ENCODE measurements at regions not wholly inside any gene's neighbourhood (a gene's known extent, or its start where the extent isn't known, plus 50 kb on each side); places are given as distances from the start of the nearest gene placed in this dataset.

GRCh38 chr13:112158961-112159360 is 92.0 kb downstream of the SOX1 start:
- no peak for TF ChIP-seq EGR1 (IDR thresholded peaks at IDR 0.05; ENCODE audit: borderline replicate concordance, low read depth, low read length)
- no peak for TF ChIP-seq HDAC6 (IDR thresholded peaks at IDR 0.05; ENCODE audit: low read depth, low read length)
- TF ChIP-seq RAD21 (IDR thresholded peaks at IDR 0.05 in 1 of 2, conservative IDR thresholded peaks at IDR 0.05 in 1 of 2; ENCODE audit: low read depth in 2 of 2, low read length in 2 of 2) = no peak
- no peak for TF ChIP-seq USF2 (IDR thresholded peaks at IDR 0.05; ENCODE audit: low read length)
- TF ChIP-seq CHD2 (IDR thresholded peaks at IDR 0.05; ENCODE audit: low read length) = no peak
- no peak for TF ChIP-seq TCF12 (IDR thresholded peaks at IDR 0.05; ENCODE audit: low read depth, low read length)
- no peak for TF ChIP-seq POLR2AphosphoS5 (IDR thresholded peaks at IDR 0.05; ENCODE audit: low read depth, low read length)
- TF ChIP-seq BRCA1 (IDR thresholded peaks at IDR 0.05; ENCODE audit: low read depth, low read length) = no peak
- no peak for TF ChIP-seq TBP (IDR thresholded peaks at IDR 0.05; ENCODE audit: low read depth, low read length)
- TF ChIP-seq, protein P1, sequence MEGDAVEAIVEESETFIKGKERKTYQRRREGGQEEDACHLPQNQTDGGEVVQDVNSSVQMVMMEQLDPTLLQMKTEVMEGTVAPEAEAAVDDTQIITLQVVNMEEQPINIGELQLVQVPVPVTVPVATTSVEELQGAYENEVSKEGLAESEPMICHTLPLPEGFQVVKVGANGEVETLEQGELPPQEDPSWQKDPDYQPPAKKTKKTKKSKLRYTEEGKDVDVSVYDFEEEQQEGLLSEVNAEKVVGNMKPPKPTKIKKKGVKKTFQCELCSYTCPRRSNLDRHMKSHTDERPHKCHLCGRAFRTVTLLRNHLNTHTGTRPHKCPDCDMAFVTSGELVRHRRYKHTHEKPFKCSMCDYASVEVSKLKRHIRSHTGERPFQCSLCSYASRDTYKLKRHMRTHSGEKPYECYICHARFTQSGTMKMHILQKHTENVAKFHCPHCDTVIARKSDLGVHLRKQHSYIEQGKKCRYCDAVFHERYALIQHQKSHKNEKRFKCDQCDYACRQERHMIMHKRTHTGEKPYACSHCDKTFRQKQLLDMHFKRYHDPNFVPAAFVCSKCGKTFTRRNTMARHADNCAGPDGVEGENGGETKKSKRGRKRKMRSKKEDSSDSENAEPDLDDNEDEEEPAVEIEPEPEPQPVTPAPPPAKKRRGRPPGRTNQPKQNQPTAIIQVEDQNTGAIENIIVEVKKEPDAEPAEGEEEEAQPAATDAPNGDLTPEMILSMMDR (IDR thresholded peaks at IDR 0.05; ENCODE audit: control extremely low read depth in 1 of 3, insufficient read depth in 1 of 3, low read depth in 1 of 3, low read length in 3 of 3) = no peak
